ENCODE measurements at regions not wholly inside any gene's neighbourhood (a gene's known extent, or its start where the extent isn't known, plus 50 kb on each side); places are given as distances from the start of the nearest gene placed in this dataset.

- DNase-seq, result no peak
Observed at GRCh38 chr1:72362538-72362937, 80.2 kb upstream of the NEGR1 start.

GRCh38 chr1:72357411-72357810 is 75.1 kb upstream of the NEGR1 start:
- no peak for DNase-seq

GRCh38 chr1:72355899-72356298 is 73.6 kb upstream of the NEGR1 start:
- DNase-seq, result no peak

- no peak for DNase-seq
Observed at GRCh38 chr1:72341661-72342060, 59.3 kb upstream of the NEGR1 start.

GRCh38 chr1:72336776-72337175 is 54.4 kb upstream of the NEGR1 start:
- DNase-seq, result no peak
